Lower leg skin (tissue), 3 donors: ENCODE measurements at regions not wholly inside any gene's neighbourhood (a gene's known extent, or its start where the extent isn't known, plus 50 kb on each side); places are given as distances from the start of the nearest gene placed in this dataset.

Experiments used
- CTCF ChIP-seq, 3 donors: fragments of 450-650 bp; IDR thresholded peaks; one replicate each; pipeline ENCODE4 v1.5.1; 2016; ENCODE audit warnings: antibody characterized with exemption in 3 of 3, mild to moderate bottlenecking in 3 of 3, moderate library complexity in 2 of 3
- POLR2A ChIP-seq, 2 donors: fragments of 450-650 bp; IDR thresholded peaks; one replicate each; pipeline ENCODE4 v1.6.1; 2016 to 2017; ENCODE audit warnings: antibody characterized with exemption in 2 of 2, mild to moderate bottlenecking in 1 of 2, moderate library complexity in 1 of 2

GRCh38 chr17:72349011-72349410 is 228.2 kb downstream of the SOX9 start:
- no peak for TF ChIP-seq POLR2A (IDR thresholded peaks at IDR 0.05)
- no peak for TF ChIP-seq CTCF (IDR thresholded peaks at IDR 0.05)
